T1000 (cell line): ENCODE measurements at regions not wholly inside any gene's neighbourhood (a gene's known extent, or its start where the extent isn't known, plus 50 kb on each side); places are given as distances from the start of the nearest gene placed in this dataset.

ENCODE experiments used
- DNase-seq: peaks from one replicate; lab custom pipeline; 2025; ENCODE audit warnings: mixed read lengths; lab: John Stamatoyannopoulos, UW

- DNase-seq = no peak
These were observed 853.7 kb downstream of the MCTP2 start for GRCh38 chr15:95085056-95085455.

DNA sequence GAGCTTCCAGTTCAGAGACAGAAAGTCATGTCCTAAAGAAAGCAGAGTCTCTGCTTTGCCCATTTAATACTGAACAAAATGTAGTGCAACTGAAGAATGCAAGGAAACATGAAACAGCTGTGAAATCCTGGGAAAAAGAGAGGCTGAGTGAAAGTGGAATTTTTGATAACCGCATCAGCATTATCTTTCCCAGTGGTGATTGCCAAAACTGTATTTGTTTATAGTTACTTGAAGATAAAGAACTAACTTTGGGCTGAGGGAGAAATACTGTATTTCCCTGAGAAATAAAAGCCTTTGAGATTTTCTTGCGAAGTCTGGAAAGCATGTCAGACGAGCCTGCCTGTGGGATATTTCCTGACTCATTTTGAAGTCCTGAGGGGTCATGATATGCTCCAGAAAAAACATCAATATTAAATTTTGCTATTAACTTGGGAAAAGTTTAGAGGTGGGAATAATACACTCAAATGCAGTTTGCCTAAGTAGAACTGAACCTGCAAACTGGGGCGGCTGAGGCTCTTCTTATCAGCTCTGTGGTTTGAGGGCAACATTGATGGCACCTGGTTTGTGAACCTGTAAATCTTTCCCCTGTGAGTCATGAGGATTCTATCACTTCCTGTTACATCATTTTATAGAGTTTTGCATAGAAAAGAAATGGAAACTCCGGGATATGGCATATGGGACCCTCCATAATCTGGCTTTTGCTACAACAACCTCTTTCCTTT, 855.3 kb downstream of the MCTP2 start:
- DNase-seq = no peak

DNA sequence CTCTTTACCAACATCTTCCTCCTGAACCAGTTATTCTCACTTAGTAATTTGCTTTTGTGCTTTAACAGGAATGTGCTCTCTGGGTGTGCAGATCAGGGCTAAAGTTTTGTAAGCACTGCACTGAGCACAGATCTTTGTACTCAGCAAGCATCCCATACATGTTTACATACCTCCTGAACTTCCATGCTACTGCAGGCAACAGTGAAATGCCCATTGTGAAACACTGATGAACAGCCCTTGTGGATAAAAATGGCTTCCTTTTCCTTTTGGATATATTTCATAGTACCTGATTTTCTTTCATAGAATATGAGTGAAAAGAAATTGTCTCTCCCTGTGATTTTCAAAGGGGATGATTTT, 855.9 kb downstream of the MCTP2 start:
- DNase-seq = no peak

DNA sequence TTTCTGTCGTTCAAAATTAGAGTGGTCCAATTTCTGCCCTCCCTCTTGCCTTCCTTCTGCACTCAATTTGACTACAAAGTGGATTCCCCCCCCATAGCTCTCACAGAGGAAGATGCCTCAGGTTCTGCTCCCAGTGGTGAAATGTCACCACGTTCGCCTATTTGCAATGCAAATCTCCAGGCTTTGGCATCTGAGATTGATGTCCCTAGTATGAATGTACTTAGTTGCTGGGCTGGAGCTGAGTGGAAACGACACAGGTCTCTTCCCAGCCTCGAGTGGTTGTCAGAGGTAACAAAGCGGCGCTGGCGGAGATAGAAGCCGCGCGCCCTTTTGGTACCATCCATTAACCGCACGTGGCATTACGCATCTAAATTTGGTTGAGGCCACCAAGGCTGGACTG, 860.1 kb downstream of the MCTP2 start:
- no peak for DNase-seq

GRCh38 chr15:95095250-95095649, 863.9 kb downstream of the MCTP2 start:
- no peak for DNase-seq

GRCh38 chr15:95096651-95097050, 865.3 kb downstream of the MCTP2 start:
- DNase-seq = no peak

- DNase-seq = no peak
These were observed 866.0 kb downstream of the MCTP2 start for GRCh38 chr15:95097361-95097760.

- no peak for DNase-seq
These were observed 873.9 kb downstream of the MCTP2 start for GRCh38 chr15:95105229-95105628.

- DNase-seq = no peak
These were observed 875.4 kb downstream of the MCTP2 start for GRCh38 chr15:95106801-95107200.

GRCh38 chr15:95108673-95109072, 877.3 kb downstream of the MCTP2 start:
- no peak for DNase-seq

DNA sequence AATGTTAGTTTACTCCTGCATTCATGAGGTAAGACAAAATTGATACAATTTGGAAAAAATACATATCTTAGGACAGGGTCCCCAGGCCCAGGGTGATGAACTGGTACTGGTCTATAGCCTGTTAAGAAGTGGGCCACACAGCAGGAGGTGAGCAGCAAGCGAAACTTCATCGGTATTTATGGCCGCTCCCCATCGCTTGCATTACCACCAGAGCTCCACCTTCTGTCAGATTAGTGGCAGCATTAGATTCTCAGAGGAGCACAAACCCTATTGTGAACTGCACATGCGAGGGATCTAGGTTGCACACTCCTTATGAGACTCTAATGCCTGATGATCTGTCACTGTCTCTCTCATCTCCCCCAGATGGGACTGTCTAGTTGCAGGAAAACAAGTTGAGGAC, 880.6 kb downstream of the MCTP2 start:
- no peak for DNase-seq

GRCh38 chr15:95113041-95113440, 881.7 kb downstream of the MCTP2 start:
- no peak for DNase-seq

DNA sequence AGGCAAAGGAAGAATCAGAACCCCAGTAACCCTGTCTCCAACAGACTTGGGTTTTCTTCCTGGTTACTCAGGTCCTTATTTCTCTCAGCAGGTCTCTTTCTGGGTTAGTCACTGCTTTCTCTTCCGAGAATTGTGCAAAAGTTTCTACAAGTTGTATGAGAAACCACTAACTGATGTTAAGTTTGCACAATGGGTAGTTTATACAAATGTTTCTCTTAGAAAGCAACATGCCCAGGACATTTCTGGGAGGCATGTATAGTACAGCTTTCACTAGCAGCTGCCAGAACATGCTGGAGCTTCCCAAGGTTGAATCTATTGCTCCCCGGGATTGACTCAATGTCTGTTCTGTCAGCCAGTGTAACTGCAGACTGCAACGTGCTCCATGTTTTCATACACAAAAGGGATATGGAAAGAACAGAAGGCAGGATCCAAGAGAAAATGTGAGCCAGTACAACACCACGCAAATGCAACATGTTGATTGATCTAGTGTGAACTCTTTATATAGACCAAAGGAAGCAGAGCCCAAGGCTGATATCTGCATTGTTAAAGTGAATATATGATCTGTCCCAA, 887.8 kb downstream of the MCTP2 start:
- no peak for DNase-seq

DNA sequence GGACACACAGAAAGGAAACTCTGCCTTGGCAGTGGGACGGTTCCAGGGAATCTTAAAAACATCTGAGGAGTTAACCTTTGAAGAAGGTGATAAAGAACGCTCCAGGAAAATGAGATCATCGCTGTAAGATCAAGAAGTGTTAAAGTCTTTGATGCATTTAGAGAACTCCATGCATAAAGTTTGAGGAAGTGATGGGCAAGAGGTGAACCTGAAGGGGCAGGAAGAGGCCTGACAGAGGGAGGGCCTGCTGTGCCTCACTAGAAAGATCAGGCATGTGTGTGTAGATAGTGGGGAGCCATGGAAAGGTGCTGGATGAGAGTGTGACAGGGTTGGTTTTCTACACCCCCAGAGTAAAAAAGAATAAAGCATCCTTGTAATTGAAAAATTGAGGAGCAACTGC, 889.2 kb downstream of the MCTP2 start:
- DNase-seq = no peak

DNA sequence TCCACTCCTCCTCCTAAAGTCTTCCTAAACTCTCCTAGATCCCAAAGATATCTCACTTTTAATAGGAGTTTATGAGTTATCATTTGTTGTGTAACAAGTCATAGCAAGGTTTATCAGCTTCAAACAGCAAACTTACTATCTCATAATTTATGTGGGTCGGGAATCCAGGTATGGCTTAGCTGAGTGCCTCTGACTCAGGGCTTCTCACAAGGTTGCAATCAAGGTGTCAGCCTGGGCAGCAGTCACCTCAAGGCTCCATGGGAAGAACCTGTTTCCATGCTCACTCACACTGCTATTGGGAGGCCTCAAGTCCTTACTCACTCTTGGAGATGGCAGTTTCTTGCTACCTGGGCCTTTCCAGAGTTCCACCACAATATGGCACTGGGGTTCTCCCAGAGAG, 889.8 kb downstream of the MCTP2 start:
- no peak for DNase-seq

DNA sequence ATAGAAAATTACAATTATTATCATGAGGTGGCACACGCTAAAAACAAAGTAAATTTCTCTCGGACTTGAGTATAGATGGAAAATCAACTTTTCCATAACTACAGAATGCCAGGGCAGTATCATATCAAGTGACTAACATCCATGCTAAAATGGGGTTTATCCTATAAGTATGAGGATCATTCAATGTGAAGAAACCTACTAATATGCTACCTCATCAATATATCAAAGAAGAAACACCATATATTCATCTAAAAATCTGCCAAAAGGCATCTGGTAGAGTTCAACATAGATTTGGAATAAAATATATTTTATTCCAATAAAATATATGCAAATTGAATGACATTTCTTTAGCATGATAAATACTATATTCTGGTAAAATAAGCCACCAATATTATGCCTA, 894.4 kb downstream of the MCTP2 start:
- DNase-seq = no peak

- DNase-seq = no peak
These were observed 896.0 kb downstream of the MCTP2 start for GRCh38 chr15:95127356-95127755.

GRCh38 chr15:95129574-95129973, 898.2 kb downstream of the MCTP2 start:
- DNase-seq = no peak

- no peak for DNase-seq
These were observed 899.8 kb downstream of the MCTP2 start for GRCh38 chr15:95131131-95131556.

GRCh38 chr15:95132774-95133173, 901.4 kb downstream of the MCTP2 start:
- no peak for DNase-seq

- no peak for DNase-seq
These were observed 903.2 kb downstream of the MCTP2 start for GRCh38 chr15:95134431-95135110.

DNA sequence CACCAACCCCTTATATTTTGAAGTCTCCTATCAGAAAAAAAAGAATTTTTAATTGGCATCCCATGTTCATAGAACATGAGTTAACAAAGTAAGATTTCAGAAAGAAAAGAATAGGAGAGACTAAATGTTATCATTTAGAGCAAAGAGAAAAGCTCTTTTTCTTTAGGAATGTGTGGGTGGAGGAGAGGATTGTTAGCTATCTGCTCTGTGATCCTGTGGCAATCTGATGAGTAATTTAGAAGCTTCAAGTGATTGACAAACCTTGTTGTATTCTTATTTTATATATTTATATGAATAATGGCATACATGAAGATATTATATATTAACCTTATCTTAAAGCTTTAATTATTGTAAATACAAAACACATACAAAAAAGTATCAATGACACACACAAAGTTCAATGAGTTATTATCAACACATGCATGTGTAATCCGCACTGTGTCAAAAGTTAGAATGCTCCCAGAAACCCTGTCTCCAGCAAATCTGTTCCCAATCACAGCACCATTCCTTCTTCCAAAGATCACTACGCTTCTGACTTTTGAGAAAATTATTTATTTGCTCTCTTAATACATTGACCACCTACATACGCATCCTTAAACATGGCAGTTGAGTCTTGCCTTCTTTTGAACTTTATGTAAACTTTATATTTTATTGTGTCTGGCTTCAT, 907.4 kb downstream of the MCTP2 start:
- DNase-seq = no peak

GRCh38 chr15:95141486-95141885, 910.1 kb downstream of the MCTP2 start:
- no peak for DNase-seq
